ENCODE measurements at regions not wholly inside any gene's neighbourhood (a gene's known extent, or its start where the extent isn't known, plus 50 kb on each side); places are given as distances from the start of the nearest gene placed in this dataset.
"Not testable (repeated sequence)": the region's sequence is repeated elsewhere in the genome, so short reads cannot be mapped to it uniquely, and the experiment has no call there.

DNA sequence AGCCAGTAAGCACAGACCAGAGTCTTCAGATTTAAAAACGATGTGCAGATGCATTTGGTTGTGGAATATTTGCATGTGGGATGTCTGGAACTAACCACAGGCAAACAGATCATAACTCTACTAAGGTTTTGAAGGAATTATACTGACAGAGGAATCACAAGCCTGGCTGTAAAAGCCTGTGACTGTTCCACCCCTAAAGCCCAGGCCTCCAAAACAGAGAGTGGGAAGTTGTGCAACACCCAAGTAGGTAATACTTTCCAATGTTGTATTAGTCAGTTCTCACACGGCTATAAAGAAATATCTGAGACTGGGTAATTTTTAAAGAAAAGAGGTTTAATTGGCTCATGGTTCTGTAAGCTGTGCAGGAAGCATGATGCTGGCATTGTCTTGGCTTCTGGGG, 68.1 kb upstream of the DCD start:
- Histone ChIP-seq H3F3A (ENCODE audit: insufficient read depth, low read length) (no peaks in the 10 kb centered on the region; the same call in 1 of the 2 replicates), H3K4me3 (ENCODE audit: low read length) (no peak overlapping the region), H3K9ac (ENCODE audit: low read length) (no peak overlapping the region), H3K27ac (ENCODE audit: low read length) (no peak overlapping the region), H3K27me3 (replicated peaks; ENCODE audit: insufficient read depth, low read length) (no peaks in the 10 kb centered on the region), H3K79me2 (ENCODE audit: low read length) (no peaks in the 10 kb centered on the region), H4K20me1 (ENCODE audit: insufficient read depth, low read length) (no peaks in the 10 kb centered on the region), H3K36me3 (replicated peaks; ENCODE audit: insufficient read depth, low read length) (no peaks in the 10 kb centered on the region), H2AFZ (ENCODE audit: low read length) (no peak overlapping the region), H3K4me2 (ENCODE audit: low read depth, low read length) (no peak overlapping the region), H3K9me3 (replicated peaks; ENCODE audit: insufficient read depth, low read length) (no peaks in the 10 kb centered on the region), H3K9me2 (replicated peaks; ENCODE audit: insufficient read depth, low read length) (no peaks in the 10 kb centered on the region), H3K4me1 (ENCODE audit: low read length) (peaks cover 12% of the 10 kb centered on the region)
- no peak for DNase-seq
- TF ChIP-seq EZH2phosphoT487 (IDR thresholded peaks at IDR 0.05; ENCODE audit: low read length) (no peak), EZH2 (optimal IDR thresholded peaks at IDR 0.05; ENCODE audit: low read depth, low read length) (no peak), CTCF (IDR thresholded peaks at IDR 0.05; ENCODE audit: low read length) (no peak)

GRCh38 chr12:54713876-54714275, 65.7 kb upstream of the DCD start:
- not testable (repeated sequence) for H3K4me2 ChIP-seq (ENCODE audit: low read depth, low read length); H3K27ac ChIP-seq (ENCODE audit: low read length); DNase-seq; H4K20me1 ChIP-seq (ENCODE audit: insufficient read depth, low read length); H3K36me3 ChIP-seq (replicated peaks; ENCODE audit: insufficient read depth, low read length); H2AFZ ChIP-seq (ENCODE audit: low read length); H3K27me3 ChIP-seq (replicated peaks; ENCODE audit: insufficient read depth, low read length); H3K9me2 ChIP-seq (replicated peaks; ENCODE audit: insufficient read depth, low read length); H3K79me2 ChIP-seq (ENCODE audit: low read length); H3K9ac ChIP-seq (ENCODE audit: low read length); H3K4me3 ChIP-seq (ENCODE audit: low read length); H3K4me1 ChIP-seq (ENCODE audit: low read length); H3F3A ChIP-seq (ENCODE audit: insufficient read depth, low read length); H3K9me3 ChIP-seq (replicated peaks; ENCODE audit: insufficient read depth, low read length)

DNA sequence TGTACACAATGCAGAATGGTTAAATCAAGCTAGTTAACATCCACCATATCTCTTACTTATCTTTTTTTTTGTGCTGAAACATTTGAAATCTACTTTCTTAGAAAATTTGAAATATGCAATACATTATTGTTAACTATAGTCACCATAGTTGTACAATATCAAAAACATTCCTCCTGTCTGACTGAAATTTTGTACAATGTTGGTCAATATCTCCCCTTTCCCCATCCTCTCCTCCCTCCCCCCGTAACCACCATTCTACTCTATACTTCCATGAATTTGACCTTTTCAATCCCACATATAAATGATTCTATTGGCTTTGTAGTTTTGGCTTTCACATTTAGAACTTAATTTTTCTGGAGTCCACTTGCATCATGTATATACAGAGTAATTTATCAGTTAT, 63.5 kb upstream of the DCD start:
- Histone ChIP-seq H3K79me2 (ENCODE audit: low read length) (no peaks in the 10 kb centered on the region), H3K4me3 (ENCODE audit: low read length) (no peak overlapping the region), H3K9me2 (replicated peaks; ENCODE audit: insufficient read depth, low read length) (no peaks in the 10 kb centered on the region), H3K36me3 (replicated peaks; ENCODE audit: insufficient read depth, low read length) (no peaks in the 10 kb centered on the region), H3K9me3 (replicated peaks; ENCODE audit: insufficient read depth, low read length) (no peaks in the 10 kb centered on the region), H3K27ac (ENCODE audit: low read length) (no peak overlapping the region), H3K27me3 (replicated peaks; ENCODE audit: insufficient read depth, low read length) (no peaks in the 10 kb centered on the region), H3K4me1 (ENCODE audit: low read length) (no peaks in the 10 kb centered on the region), H3F3A (ENCODE audit: insufficient read depth, low read length) (no peaks in the 10 kb centered on the region), H3K4me2 (ENCODE audit: low read depth, low read length) (no peak overlapping the region), H4K20me1 (ENCODE audit: insufficient read depth, low read length) (no peaks in the 10 kb centered on the region), H2AFZ (ENCODE audit: low read length) (no peak overlapping the region), H3K9ac (ENCODE audit: low read length) (no peak overlapping the region)
- DNase-seq = no peak
- TF ChIP-seq CTCF (IDR thresholded peaks at IDR 0.05; ENCODE audit: low read length) (no peak), EZH2phosphoT487 (IDR thresholded peaks at IDR 0.05; ENCODE audit: low read length) (no peak), EZH2 (optimal IDR thresholded peaks at IDR 0.05; ENCODE audit: low read depth, low read length) (no peak)

GRCh38 chr12:54708826-54709225, 60.7 kb upstream of the DCD start:
- Histone ChIP-seq H3F3A (ENCODE audit: insufficient read depth, low read length) (no peaks in the 10 kb centered on the region), H4K20me1 (ENCODE audit: insufficient read depth, low read length) (no peaks in the 10 kb centered on the region), H3K9me2 (replicated peaks; ENCODE audit: insufficient read depth, low read length) (no peaks in the 10 kb centered on the region), H3K9ac (ENCODE audit: low read length) (no peak overlapping the region), H3K4me1 (ENCODE audit: low read length) (no peaks in the 10 kb centered on the region), H2AFZ (ENCODE audit: low read length) (no peak overlapping the region), H3K4me2 (ENCODE audit: low read depth, low read length) (no peak overlapping the region), H3K9me3 (replicated peaks; ENCODE audit: insufficient read depth, low read length) (no peaks in the 10 kb centered on the region), H3K27me3 (replicated peaks; ENCODE audit: insufficient read depth, low read length) (no peaks in the 10 kb centered on the region), H3K4me3 (ENCODE audit: low read length) (no peak overlapping the region), H3K36me3 (replicated peaks; ENCODE audit: insufficient read depth, low read length) (no peaks in the 10 kb centered on the region), H3K27ac (ENCODE audit: low read length) (no peak overlapping the region), H3K79me2 (ENCODE audit: low read length) (no peaks in the 10 kb centered on the region)
- DNase-seq = no peak
- TF ChIP-seq EZH2phosphoT487 (IDR thresholded peaks at IDR 0.05; ENCODE audit: low read length) (no peak), CTCF (IDR thresholded peaks at IDR 0.05; ENCODE audit: low read length) (no peak), EZH2 (optimal IDR thresholded peaks at IDR 0.05; ENCODE audit: low read depth, low read length) (no peak)
